Fibroblast of peridontal ligament (primary cell): ENCODE measurements at regions not wholly inside any gene's neighbourhood (a gene's known extent, or its start where the extent isn't known, plus 50 kb on each side); places are given as distances from the start of the nearest gene placed in this dataset.
"Not testable (repeated sequence)": the region's sequence is repeated elsewhere in the genome, so short reads cannot be mapped to it uniquely, and the experiment has no call there.

Experiments used
- DNase-seq: peaks from one replicate; pipeline ENCODE4 v3.0.0-alpha.2; 2010; ENCODE audit errors: extremely low read depth

DNA sequence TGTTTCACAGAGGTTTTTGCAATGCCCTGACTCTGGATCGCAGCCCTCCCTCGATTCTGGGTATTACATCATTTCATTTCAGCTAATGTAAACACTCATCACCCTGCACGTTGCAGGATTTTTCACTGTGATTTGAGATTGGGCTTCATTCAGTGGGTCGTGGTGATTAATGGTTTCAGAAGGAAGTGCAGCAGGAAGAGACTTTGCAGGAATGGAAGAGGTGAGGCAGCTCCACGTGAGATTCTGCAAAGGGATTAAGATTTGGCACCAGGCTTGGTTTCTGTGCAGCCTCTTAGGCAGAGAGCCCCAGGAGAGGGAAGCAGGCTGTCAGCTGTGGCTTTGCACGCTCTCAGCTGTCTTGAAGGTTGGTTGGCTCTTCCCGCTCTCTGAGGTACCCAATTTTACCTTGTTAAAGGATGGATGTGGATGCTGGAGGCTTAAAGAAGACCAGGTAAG lies 95.2 kb downstream of the PLCE1 start:
- DNase-seq, result peak; percentile 85

DNA sequence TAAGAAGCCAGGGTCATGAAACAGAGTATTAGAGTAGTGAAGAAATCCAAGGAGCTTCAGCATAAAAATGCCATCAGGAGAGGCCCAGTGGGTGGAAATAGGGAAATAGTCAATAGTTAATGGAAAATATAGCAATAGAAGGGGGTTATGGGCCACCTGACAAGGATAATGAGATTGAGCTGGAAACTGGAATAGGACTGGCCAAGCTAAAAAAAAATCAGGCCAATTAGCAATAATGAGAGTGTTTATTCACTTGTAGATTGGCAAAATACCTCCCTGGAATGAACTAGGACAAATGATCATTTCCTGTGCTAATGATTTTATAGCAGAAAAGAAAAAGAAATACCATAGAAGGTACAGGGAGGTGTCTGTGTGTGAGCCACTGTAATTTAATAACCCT lies 97.9 kb downstream of the PLCE1 start:
- no peak for DNase-seq

DNA sequence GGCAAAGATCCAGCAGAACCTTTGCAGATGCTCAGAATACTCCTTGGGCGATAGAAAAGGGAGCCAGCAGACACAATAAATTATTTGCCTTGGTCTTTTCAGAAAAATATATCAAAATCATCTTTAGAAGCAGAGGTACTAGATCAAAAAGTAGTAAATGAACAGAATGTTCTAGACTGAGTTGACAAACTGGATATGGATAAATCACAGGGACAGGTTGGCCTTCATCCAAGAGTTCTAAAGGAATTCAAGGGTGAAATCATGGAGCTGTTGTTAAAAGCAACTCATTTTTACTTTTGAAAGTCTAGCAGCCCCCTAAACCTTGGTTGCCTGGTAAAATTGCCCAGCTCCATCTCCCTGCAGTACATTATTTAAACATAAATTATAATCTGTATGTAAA lies 99.1 kb downstream of the PLCE1 start:
- DNase-seq, result peak; percentile 42

DNA sequence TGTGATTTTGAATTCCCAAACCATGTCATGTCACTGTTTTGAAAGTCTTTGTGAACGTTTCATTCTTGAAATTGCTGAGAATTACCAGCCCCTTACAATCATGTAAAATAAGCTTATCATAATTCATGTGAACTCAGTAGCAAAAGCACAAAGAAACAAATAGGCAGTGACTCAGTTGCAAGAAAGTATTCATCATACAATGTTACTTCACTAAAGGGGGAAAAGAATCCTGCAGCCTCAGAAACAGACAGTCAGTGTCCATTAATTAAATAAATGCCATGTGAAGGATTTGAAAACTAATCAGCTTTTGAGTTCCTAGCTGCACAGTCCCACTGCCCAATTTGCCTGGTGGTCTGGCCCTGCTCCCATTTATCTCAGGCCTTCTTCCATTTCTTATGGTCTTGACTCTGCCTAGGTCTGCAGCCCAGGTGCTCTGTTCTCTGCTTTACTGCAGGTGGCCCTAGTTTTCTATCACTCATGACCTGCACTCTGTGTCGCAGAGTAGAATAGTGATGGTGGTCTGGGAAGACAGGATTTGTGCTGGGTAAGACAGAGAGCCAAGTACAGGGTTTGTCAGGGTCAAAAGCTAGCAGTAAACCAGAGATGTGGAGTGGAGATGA lies 99.7 kb downstream of the PLCE1 start:
- DNase-seq, result peak; percentile 21

DNA sequence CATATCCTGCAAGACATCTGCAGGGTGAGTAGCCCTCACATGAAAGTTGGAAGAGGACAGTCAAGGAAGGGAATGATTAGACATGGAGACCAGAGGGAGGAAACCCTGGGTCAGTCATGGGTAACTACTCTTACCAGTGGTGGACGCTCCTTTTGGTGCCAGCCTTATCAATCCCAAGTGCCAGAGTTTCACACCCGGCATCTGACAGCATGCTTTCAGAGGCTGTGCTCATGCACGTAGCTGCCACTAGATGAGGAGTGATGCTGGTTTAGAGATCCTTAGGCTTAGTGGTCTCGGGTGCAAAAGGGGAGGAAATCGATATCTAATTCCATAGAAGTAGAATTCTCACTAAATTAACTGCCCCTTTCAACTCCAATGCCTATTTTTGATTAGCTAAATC lies 100.8 kb downstream of the PLCE1 start:
- DNase-seq, result no peak

DNA sequence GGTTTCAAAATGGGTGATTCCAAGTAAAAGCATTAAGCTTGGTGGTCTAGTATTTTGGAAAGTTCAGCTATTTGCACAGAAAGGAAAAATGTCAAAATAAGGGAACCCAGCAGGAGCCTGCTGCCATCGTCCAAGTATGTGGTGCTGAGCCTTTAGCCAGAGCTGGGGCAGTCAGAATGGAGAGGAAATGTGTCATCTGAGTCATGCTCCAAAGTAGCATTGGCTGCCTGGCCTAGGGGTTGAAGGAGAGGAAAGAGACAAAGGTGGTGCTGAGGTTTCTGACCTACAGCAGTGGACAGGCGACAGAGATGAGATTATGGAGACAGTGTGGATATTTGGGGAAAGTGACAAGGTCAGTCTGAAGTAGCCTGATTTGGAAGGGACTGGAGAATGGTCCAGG lies 103.9 kb downstream of the PLCE1 start:
- DNase-seq, result no peak

DNA sequence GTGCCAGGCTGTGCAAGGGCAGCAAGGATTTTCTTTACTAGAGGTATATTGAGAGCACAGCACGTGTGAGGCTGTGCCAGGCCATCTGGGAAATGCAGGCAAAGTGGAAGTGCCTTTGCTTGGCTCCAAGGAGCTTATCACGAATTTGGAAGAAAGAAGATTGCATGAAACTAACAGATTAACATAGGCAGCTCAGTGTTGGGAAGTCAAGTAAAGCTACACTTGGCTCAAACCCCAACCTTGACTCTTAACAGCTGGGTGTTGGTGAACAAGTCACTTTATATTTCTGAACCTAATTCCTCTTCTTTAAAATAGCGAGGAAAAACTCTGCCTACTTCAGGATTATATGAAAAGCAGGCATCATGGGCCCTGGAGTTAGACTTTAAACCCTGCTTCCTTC lies 105.2 kb downstream of the PLCE1 start:
- DNase-seq, result peak; percentile 52

DNA sequence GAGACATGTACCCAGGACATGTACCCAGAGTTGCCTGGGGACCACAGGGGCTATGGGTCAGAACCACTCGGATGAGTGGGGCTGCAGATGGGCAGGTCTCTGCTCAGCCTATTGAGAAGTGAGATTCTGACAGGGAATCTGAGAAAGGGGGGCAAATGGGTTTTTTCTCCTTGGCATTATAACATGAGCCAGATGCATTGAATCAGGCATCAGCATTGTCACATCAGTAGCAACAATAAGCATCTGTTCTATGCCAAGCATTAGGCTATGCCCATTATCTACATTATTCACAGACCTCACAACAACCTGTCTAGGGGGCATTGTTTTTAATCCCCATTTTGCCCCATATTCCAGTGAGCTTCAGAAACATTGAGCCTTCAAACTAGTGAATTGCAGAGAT lies 108.2 kb downstream of the PLCE1 start:
- no peak for DNase-seq

DNA sequence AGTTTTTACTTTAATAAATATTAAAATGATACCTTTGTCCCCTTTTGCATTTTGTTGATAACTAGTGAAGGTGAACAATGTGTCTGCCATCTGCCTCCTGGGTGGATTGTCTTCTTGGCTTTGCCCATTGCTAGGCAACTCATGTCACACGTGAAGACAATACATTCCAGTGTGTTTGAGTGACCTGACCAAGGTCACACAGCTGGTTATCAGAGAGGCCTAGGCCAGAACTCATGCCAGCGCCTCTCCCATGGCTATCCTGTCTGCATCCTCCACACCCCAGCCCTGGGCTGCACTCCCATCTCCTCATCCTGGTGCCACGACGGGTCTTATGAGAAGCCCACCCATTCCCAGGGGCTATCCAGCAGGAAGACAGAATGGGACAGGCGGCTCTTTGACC lies 108.7 kb downstream of the PLCE1 start:
- DNase-seq, result no peak

DNA sequence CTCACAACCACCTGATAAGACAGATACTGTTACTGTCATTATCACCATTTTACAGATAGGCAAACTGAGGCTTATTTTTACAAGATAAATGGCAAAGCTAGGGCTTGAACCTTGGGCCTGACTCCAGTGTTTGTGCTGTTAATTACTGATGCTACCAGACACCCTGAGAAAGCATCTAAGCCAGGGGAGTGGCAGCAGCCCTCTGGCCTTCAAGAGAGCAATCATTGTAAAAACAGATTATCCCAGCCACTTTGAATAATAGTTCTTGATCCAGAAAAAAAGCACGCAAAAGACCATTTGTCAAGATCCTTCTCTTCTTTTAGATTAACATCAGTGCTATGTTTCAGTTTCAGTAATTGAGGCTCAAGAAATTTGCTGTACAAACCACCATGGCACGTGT lies 109.5 kb downstream of the PLCE1 start:
- no peak for DNase-seq

DNA sequence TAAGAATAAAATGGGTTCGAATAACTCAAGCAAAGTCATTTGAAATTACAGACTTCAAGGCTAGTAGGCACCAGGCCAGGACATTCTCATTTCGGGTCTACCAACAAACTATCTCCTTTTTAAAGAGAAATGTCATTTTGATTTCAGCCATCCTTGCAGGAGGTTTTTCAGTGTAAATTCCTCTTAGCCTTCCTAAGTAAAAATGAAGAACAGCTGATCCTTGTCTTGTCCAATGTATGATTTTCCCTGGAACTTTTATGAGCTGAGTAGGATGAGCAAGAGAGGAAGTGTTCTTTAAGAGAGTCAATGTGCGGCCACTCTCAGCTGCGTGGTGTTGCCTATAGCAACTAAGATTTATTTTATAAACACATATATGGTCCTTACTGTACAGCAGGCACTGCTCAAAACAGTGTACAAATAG lies 110.1 kb downstream of the PLCE1 start:
- peak; percentile 77 for DNase-seq

DNA sequence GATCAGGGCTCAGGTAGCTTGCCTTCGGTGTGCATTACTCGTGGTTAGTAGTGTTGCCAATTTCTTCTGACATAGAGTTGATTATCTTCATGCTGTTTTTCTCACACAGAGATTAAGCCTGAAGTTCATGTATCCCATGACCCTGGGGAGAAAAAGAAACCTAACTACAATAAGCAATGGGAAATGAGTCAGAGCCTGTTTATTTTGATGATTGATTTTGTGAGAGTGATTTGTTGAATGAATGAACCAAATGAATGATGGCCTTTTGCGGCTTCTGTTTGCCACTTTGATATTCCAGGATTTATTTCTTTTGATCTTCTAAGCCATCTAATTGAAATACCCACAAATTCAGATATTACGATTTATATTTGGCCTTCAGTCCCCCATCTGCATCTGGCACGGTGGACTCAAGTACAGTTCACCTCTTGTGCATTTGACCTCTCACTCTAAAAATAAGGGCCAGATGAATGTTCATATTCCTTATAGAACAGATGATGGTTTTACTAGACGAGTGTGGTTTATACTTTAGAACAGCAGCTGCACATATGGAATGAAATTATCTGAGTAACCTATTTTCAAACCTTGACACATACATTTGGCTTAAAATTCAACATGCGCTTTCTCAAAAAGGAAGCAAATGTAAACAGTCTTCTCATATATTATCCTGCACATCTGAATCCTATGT lies 110.7 kb downstream of the PLCE1 start:
- peak; percentile 62 for DNase-seq

DNA sequence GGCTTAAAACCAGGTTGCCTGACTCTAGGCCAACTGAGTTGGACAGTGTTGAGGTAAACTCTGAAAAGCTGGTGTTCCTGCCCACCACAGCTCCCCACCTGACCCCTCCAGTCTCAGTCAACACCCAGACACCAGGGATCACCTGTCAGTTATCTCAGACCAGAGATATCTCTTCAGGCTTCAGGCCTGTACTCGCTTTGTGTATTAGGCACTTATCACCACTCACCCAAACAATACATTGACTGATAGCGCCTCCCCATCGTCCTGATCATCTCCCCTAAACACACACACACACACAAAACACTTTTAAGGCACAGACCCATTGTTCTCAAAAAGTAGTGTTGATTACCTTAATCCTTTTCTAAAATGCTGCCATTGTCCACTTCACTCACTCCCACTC lies 111.5 kb downstream of the PLCE1 start:
- DNase-seq, result no peak

DNA sequence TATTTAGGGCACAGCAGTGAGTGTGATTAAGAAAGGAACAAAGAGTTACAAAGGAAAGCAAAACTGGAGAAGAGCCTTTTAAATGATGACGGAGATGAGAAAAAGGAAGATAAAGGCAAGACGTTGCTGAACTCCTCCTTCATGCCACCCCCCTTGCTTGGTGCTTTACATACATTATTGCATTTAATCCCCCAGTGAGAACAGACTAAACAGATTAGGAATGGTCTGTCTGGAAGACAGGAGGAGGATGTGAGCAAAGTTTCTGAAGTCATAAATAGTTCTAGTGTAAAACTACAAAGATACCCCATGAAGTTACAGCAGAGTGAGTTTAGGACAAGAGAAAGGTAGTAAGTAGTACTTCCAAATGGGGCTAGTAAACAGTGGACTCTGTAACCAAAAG lies 113.5 kb downstream of the PLCE1 start:
- no peak for DNase-seq

DNA sequence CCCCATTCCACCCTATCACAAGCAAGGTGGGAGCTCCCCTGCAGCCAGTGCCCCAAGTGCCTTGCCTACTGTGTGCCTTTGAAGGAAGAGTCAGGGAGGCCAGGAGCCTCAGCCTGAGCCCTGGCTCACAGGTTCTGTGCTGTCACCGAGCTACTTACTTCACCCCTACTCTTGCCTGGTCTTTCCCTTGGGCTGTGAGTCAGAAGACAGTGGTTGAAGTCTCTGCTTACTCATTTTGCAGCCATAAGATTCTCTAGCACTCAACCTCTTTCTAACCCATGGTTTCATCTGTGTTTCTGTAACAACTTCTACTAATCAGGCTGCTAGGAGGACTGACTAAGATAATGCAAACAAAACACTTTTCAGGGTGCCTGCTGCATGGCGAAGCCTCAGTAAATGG lies 114.5 kb downstream of the PLCE1 start:
- DNase-seq, result peak; percentile 88

DNA sequence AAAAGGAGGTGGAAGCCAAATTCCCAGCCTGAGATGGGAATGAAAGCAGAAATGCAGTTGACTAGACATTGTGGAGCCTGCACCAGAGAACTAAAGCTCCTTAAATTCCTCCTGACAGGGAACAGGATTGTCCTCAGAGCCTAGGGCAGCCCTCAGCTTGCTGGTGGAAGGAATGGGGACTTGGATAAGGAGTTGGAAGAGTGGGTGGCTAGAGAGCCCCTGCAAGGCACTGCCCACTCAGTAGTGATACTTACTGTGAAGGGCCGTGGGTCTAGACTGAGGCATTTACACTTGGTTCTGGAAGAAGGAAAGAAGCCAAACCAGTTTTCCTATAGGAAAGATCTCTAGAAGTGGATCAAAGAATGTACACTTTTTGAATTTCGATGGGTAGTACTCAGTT lies 117.6 kb downstream of the PLCE1 start:
- DNase-seq, result no peak

DNA sequence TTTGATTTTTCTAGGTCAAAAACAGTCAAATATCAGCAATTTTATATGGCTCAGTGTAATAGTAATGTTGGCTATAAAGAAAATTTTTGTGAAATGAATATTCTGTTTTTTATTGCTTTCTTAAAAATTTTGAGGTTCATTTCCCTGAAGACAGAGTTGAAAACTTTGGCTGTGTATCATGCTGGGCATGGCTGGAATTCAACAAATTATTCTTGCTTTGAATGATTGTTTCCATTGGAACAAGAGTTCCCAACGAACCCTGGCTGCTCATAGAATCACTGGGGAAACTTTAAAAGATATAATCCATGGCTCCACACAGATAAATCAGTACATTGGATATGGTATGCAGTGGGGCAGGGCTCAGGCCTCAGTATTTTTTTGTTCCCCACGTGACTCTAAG lies 118.6 kb downstream of the PLCE1 start:
- DNase-seq, result peak; percentile 63

DNA sequence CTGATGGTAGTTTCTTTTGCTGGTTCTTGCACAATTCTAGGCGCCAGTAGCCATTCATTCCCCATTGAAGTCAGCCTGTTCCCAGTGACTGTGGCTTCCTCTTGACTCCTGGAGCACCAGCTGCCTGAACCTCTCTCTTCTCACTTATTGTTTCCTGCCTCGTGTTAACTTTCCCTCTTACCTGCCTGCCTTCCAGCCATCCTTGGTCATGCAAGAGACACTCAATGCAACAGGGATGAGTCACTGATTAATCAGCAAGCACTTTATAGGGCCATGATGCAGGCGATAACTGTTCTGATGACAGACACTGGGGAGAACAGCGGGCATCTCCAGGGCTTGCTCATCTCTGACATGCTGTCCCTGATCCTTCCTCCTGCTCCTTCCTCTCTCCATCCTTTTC lies 122.0 kb downstream of the PLCE1 start:
- DNase-seq, result no peak

DNA sequence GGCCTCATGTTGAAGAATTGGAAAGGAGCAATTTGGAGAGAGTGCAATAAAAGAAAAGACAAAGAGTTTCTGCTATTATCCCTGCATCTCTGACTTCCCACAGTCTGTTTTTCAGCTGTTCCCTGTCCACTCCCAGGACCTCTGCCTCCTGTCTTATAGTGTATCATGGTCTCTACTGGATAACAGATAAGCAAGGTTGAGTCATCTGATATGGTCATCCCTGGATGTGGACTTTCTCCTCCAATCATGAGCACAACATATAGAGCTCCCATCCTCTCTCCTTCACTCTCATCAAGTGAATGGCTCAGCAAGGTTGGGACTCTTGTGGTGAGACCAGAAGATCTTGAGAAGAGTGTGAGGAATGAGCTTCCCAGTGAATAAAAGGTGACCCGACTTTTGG lies 123.1 kb downstream of the PLCE1 start:
- DNase-seq, result no peak

DNA sequence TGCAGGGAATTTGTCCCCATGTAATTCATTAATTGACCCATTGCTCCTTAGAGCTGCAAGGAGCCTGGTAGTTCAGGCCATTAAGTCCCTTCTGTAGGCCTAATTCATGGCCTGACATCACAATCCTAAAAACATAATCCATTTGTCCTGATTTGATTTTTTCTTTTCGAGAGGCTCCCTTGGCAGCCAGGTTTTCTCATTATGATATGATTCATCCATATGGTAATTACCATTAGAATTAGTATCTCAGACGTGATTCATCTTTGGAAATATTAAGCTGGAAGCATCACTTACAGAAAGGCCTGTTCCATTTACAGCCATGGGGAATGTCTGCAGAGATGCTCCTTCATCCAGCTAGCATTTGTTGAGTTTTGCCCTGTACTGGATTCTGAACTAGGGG lies 128.5 kb downstream of the PLCE1 start:
- DNase-seq, result no peak

DNA sequence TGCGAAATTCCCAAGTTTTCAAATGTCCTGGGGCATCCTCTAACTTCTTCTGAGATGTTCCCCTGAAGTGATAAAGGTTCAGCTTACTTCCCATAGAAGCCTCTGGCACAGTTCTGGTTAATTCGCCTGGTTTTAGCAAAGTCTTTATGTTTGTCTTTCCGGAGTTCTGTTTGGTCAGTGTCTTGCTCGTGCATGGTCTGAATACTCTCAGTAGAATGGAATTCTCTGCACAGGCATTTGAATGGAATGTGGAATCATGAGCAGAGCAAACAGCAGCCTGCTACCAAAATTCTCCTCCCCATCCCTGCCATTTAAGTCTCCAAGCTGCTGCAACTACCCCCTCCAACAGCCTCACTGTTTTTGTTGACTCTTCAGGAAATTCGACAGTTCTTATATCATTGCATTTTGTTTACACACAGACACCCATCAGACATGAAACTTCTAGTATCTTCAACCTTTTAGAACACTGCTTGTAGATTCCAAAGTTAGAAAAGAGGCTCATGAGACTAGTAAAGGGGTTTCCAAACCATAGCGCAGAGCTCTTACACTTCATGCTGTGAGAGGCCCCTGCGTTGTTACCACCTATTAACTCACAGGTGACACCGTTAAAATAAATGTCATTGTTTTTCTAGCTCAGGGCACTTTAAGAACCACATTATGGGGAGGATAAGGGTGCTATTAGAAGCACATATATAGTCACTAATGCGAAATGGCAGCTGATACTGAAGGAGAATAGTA lies 129.7 kb downstream of the PLCE1 start:
- DNase-seq, result peak; percentile 93

DNA sequence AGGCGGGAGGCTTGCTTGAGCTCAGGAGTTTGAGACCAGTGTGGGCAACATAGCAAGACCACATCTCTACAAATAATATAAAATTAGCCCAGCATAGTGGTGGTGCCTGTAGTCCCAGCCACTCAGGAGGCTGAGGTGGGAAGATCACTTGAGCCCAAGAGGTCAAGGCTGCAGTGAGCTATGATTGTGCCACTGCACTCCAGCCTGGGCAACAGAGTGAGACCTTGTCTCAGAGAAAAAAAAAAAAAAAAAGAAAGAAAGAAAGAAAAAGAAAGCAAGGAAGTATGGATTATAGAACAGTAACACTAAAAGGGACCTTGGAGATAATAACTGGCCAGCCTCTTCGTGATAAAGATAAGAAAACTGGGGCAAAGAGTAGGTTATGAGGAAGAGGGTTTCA lies 130.4 kb downstream of the PLCE1 start:
- not testable (repeated sequence) for DNase-seq

DNA sequence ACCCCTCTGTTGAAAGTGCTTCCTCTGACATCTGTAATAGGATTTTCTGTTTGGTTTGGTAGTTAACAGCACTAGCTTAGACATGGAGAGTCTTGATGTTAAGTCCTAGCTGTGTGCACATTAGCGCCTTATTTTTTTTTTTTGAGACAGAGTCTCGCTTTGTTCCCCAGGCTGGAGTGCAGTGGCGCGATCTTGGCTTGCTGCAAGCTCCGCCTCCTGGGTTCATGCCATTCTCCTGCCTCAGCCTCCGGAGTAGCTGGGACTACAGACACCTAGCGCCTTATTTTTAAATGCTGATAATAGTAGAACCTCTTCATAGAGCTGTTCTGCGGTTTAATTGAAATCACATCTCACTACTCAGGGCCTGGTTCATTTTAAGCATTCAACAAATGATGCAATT lies 131.5 kb downstream of the PLCE1 start:
- not testable (repeated sequence) for DNase-seq
